ENCODE measurements at regions not wholly inside any gene's neighbourhood (a gene's known extent, or its start where the extent isn't known, plus 50 kb on each side); places are given as distances from the start of the nearest gene placed in this dataset.

DNA sequence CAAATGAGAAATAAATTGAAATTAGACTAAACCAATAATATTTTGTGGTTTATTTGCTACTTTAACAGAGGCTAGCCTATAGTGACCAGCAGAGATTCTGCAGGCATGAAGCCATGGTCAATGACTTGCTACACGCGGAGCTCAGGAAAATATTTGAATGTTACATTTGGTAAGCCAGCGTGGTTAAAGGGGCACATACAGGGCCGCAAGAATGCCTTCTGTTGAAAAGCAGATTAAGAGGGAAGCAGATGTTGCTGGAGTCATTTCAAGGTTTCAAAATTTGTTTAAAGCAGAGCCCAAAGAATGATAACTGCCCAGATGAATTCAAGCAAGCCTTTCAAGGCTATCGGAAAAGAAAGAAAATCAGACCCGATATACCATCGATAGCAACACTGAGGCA, 294.3 kb upstream of the MAN1A1 start:
- DNase-seq (ENCODE audit: low spot score) = no peak

- no peak for DNase-seq (ENCODE audit: low spot score)
Measured at GRCh38 chr6:119637768-119638167, 288.2 kb upstream of the MAN1A1 start.

- DNase-seq (ENCODE audit: low spot score) = no peak
Measured at GRCh38 chr6:119636060-119636459, 286.5 kb upstream of the MAN1A1 start.

DNA sequence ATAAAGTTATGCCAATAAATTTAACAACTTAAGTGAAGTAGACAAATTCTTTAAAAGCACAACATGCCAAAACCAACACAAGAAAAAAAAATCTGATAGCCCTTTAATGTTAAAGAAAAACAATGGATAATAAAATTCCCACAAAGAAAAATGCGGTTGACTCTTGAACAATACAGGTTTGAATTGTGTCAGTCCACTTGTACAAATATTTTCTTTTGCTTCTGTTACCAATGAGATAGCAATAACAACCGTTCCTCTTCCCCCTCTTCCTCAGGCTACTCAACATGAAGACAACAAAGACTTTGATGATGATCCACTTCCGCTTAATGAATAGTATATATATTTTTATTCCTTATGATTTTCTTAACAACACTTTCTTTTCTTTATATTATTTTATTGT, 283.9 kb upstream of the MAN1A1 start:
- no peak for DNase-seq (ENCODE audit: low spot score)

- no peak for DNase-seq (ENCODE audit: low spot score)
Measured at GRCh38 chr6:119630561-119631192, 281.1 kb upstream of the MAN1A1 start.

GRCh38 chr6:119628691-119629594, 279.4 kb upstream of the MAN1A1 start:
- DNase-seq (ENCODE audit: low spot score) = no peak

GRCh38 chr6:119627908-119628669, 278.5 kb upstream of the MAN1A1 start:
- peak; percentile 30 for DNase-seq (ENCODE audit: low spot score)

GRCh38 chr6:119626884-119627619, 277.5 kb upstream of the MAN1A1 start:
- no peak for DNase-seq (ENCODE audit: low spot score)

DNA sequence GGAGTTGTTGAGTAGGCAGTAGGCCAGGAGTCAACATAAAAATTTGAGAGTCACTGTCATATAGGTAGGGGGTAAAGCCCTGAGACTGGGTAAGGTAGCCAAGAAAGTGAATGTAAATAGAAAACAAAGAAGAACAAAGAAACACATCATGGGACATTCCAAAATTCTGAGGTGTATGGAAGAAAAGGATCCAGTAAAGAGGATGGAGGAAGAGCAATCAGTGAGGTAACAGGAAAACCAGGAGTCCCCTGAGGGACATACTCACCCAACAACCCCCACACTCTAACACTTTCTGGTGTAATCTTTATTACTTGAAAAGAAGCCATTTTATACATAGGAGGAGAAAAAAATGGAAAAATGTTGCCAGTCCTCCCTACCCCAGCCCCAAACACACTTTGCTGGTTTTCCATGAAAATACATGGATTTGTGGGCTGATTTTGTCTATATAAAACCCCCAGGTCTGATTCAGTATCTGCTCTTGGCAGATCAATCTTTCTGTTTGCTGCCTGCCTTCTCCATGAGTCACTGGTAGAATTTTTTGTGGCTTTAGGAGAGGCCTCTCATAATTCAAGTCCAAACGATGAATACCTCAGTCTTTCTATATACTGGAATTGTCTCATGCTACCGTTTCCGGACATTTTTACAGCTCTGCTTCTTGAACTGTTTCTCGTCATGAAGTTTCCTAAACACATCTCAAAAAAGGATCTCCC, 271.4 kb upstream of the MAN1A1 start:
- DNase-seq (ENCODE audit: low spot score) = peak; percentile 70

DNA sequence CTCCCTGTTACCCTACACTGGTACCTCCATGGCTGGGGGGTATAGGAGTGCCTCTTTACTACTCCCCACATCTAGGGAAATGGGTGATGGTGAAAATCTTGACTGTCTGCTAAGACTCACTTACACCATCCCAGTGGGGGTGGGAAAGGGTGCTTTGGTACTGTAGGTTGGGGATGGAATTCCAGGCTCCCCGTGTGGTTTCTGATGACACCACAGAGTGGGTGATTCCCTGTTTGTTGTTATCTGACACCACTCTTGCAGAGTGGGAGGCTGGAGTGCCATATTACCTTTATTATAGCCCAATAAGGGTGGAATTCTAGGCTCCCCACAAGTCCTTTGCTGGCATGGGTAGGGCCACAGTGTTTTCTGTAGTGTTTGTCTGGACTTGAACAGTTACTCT, 264.6 kb upstream of the MAN1A1 start:
- no peak for DNase-seq (ENCODE audit: low spot score)

DNA sequence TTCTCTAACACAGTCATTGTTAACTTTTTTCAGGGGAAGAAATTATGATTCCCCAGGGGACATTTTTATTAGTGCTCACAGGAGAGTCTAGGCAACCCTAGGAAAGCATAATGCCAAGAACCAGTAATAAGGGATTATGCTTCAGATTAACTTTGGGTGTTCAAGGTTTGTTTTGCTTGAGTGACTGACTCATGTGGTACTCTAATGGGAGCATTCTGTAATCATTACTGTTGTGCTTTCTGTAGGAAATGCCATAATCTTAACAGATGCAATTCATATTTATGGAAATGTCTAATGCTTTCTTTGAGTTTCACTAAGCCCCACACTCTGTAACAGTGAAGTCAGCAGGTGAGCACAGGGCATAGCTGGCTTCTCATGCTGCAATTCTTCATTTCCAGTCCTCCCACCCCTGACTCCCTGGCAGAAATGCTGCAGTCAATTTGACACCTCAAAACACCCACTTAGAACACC, 263.4 kb upstream of the MAN1A1 start:
- DNase-seq (ENCODE audit: low spot score) = no peak

DNA sequence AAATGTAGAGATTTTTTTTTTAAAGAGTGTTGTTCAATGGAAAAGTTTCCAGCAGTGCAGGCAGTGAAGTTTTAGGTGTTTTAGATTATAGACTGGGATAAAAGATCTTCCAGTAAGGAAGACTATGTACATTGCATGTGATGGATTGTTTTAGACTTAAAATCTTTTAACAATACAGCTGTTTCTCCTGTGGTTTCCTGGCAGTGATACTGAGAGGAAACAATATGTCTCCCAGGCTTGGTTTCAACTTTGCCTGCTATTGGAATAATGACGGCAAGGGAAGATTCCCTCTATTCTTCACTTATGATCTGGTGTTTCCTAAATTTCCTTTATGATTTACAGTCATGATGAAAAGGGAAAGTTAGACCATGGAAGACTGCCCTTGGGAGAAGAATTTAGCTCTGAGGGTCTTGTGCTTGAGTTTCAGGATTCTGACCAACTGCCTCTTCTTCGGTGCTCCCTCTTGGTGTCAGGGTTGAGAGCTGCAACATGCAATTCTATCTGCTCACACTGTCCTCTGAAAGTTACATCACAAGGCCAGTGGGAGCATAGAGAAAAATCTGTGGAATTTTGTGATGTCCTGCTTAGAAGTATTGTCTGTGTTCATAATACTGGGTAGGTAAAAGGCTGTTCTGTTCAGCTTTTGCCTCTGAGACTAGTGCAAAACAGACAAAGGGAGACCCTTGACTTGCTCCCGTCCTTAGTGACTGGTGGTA, 262.8 kb upstream of the MAN1A1 start:
- DNase-seq (ENCODE audit: low spot score) = no peak

GRCh38 chr6:119610754-119611153, 261.2 kb upstream of the MAN1A1 start:
- no peak for DNase-seq (ENCODE audit: low spot score)

DNA sequence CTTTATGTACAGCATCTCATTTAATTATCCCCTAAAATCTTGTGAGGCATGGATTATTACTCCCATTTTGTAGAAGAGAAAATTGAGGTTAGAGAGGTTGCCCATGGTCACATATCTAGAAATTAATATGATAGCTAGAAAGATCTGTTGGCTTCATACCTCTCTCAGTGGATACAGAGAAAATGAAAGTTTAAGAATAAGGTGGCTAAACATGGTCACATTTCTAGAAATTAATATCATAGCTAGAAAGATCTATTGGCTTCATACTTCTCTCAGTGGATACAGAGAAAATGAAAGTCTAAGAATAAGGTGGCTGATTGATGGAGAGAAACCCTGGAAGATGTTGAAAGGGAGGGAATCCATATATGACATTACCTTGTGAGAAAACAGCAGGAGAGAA, 260.7 kb upstream of the MAN1A1 start:
- DNase-seq (ENCODE audit: low spot score) = no peak

GRCh38 chr6:119609865-119610264, 260.3 kb upstream of the MAN1A1 start:
- no peak for DNase-seq (ENCODE audit: low spot score)

DNA sequence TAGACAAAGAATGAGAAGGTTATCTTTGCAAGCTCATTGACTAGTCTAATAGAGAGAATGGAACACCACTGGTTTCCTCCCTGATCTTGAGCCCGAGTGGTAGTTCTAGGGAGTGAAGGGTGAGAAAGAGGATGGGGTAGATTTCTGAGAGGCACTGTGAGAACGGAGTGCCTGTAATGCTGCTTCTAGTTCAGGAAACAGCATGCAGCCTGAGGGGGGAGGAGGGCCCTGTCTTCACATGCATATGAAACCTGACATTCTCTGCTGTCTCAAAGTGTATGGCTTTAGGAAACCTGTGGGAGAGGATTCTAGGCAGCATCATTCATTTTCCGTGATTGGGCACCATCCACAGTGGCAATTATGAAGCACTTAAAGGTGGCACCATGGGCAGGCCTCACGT, 259.4 kb upstream of the MAN1A1 start:
- no peak for DNase-seq (ENCODE audit: low spot score)

DNA sequence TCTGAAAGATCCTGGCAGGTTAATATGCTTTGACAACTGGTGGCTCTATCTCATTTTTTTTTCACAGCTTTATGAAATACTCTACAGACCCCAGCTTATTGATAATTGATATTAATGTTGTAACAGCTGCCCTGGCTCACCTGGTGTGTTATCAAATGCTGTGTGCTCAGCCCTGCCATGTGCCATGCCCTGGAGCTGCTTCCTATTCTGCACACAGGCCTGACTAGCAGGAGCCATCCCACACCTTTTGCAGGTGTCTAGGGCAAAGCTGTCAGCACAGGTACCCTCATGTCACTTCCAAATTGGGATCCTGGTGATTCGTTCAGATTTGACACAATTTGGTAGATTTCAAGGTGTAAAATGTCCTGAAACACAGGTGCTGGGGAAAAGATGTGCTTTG, 254.6 kb upstream of the MAN1A1 start:
- no peak for DNase-seq (ENCODE audit: low spot score)

- no peak for DNase-seq (ENCODE audit: low spot score)
Measured at GRCh38 chr6:119603501-119603900, 253.9 kb upstream of the MAN1A1 start.

GRCh38 chr6:119602215-119603178, 252.9 kb upstream of the MAN1A1 start:
- no peak for DNase-seq (ENCODE audit: low spot score)

All from SW480 (cell line).